ENCODE measurements at regions not wholly inside any gene's neighbourhood (a gene's known extent, or its start where the extent isn't known, plus 50 kb on each side); places are given as distances from the start of the nearest gene placed in this dataset.

- Histone ChIP-seq H3K18ac (ENCODE audit: low read depth in 1 of 2, low read length in 2 of 2) (no peak overlapping the region), H3K4me3 (ENCODE audit: insufficient read depth in 1 of 2, low read depth in 1 of 2, low read length in 2 of 2) (no peak overlapping the region), H2AFZ (ENCODE audit: low read depth, low read length) (no peak overlapping the region), H2BK12ac (ENCODE audit: low read length in 2 of 2) (no peak overlapping the region), H3K9me3 (ENCODE audit: control insufficient read depth, low read length) (no peaks in the 10 kb centered on the region), H4K8ac (ENCODE audit: low read length) (no peak overlapping the region), H2BK120ac (ENCODE audit: low read depth, low read length) (no peak overlapping the region), H3K36me3 (ENCODE audit: control insufficient read depth in 1 of 2, insufficient read depth in 2 of 2, low read depth in 1 of 2, low read length in 2 of 2) (no peaks in the 10 kb centered on the region), H3K4ac (ENCODE audit: low read depth in 1 of 2, low read length in 2 of 2) (no peak overlapping the region), H3K23ac (ENCODE audit: low read length in 2 of 2) (no peak overlapping the region), H2BK15ac (ENCODE audit: low read depth, poor library complexity, severe bottlenecking) (no peak overlapping the region), H2BK5ac (ENCODE audit: low read depth, low read length, poor library complexity, severe bottlenecking) (no peak overlapping the region), H3K79me1 (replicated peaks; ENCODE audit: low read length, poor library complexity, severe bottlenecking) (no peaks in the 10 kb centered on the region), H3K4me2 (ENCODE audit: low read length, poor library complexity, severe bottlenecking) (no peak overlapping the region), H3K27me3 (ENCODE audit: control insufficient read depth in 1 of 2, insufficient read depth in 1 of 2, low read length in 2 of 2) (no peaks in the 10 kb centered on the region), H4K91ac (ENCODE audit: low read length) (no peak overlapping the region), H2AK5ac (ENCODE audit: low read length, severe bottlenecking) (no peak overlapping the region), H3K14ac (ENCODE audit: low read length in 2 of 2) (no peak overlapping the region), H3K9ac (ENCODE audit: low read length) (no peak overlapping the region), H3K27ac (ENCODE audit: low read length, poor library complexity, severe bottlenecking) (no peak overlapping the region), H3K4me1 (ENCODE audit: control insufficient read depth, insufficient read depth, low read depth, low read length) (no peaks in the 10 kb centered on the region)
- DNase-seq = no peak
- 100% methylated on average over 1 of the region's 1 CpG for WGBS
These were observed 86.7 kb upstream of the ZEB2 start for GRCh38 chr2:144606466-144607095.

GRCh38 chr2:144605231-144605840 lies 85.4 kb upstream of the ZEB2 start:
- no peaks in the 10 kb centered on the region for H3K4me1 ChIP-seq (ENCODE audit: control insufficient read depth, insufficient read depth, low read depth, low read length)
- H2BK12ac ChIP-seq (ENCODE audit: low read length in 2 of 2) = no peak overlapping the region

DNA sequence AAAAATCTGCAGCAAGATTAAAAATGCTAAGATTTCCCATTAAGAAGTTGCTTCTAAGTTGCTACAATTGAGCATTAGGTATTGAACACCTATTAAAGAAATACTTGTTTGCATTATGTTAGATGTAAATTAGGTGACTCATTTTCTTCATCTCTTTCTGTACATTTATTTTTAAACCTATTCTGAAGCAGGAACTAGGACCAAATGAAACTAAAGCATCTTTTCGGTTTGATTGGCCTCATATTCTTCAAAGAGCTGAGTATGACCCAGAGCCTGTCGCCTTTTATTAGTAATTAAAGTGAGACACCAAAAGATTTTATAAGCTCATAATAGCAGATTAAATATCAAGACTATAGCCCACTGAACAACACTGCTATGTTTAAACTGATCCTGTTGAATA lies 83.4 kb upstream of the ZEB2 start:
- H3K4me3 ChIP-seq (ENCODE audit: insufficient read depth in 1 of 2, low read depth in 1 of 2, low read length in 2 of 2) = no peak overlapping the region
- H4K8ac ChIP-seq (ENCODE audit: low read length) = no peak overlapping the region
- no peak for DNase-seq
- no peaks in the 10 kb centered on the region for H3K27me3 ChIP-seq (ENCODE audit: control insufficient read depth in 1 of 2, insufficient read depth in 1 of 2, low read length in 2 of 2)
- no peaks in the 10 kb centered on the region for H3K9me3 ChIP-seq (ENCODE audit: control insufficient read depth, low read length)
- no peaks in the 10 kb centered on the region for H3K79me1 ChIP-seq (replicated peaks; ENCODE audit: low read length, poor library complexity, severe bottlenecking)
- no peak overlapping the region for H3K14ac ChIP-seq (ENCODE audit: low read length in 2 of 2)
- H3K36me3 ChIP-seq (ENCODE audit: control insufficient read depth in 1 of 2, insufficient read depth in 2 of 2, low read depth in 1 of 2, low read length in 2 of 2) = no peaks in the 10 kb centered on the region
- H3K27ac ChIP-seq (ENCODE audit: low read length, poor library complexity, severe bottlenecking) = no peak overlapping the region
- H3K9ac ChIP-seq (ENCODE audit: low read length) = no peak overlapping the region
- WGBS = 100% methylated on average over 1 of the region's 2 CpGs
- H2BK5ac ChIP-seq (ENCODE audit: low read depth, low read length, poor library complexity, severe bottlenecking) = no peak overlapping the region
- H2AK5ac ChIP-seq (ENCODE audit: low read length, severe bottlenecking) = no peak overlapping the region
- H3K4ac ChIP-seq (ENCODE audit: low read depth in 1 of 2, low read length in 2 of 2) = no peak overlapping the region
- H3K23ac ChIP-seq (ENCODE audit: low read length in 2 of 2) = no peak overlapping the region
- no peak overlapping the region for H3K4me2 ChIP-seq (ENCODE audit: low read length, poor library complexity, severe bottlenecking)
- no peak overlapping the region for H2BK120ac ChIP-seq (ENCODE audit: low read depth, low read length)
- no peak overlapping the region for H4K91ac ChIP-seq (ENCODE audit: low read length)
- H3K4me1 ChIP-seq (ENCODE audit: control insufficient read depth, insufficient read depth, low read depth, low read length) = no peaks in the 10 kb centered on the region
- H3K18ac ChIP-seq (ENCODE audit: low read depth in 1 of 2, low read length in 2 of 2) = no peak overlapping the region
- H2BK12ac ChIP-seq (ENCODE audit: low read length in 2 of 2) = no peak overlapping the region
- no peak overlapping the region for H2AFZ ChIP-seq (ENCODE audit: low read depth, low read length)
- no peak overlapping the region for H2BK15ac ChIP-seq (ENCODE audit: low read depth, poor library complexity, severe bottlenecking)

More at GRCh38 chr2:144605231-144605840, 85.4 kb upstream of the ZEB2 start:
- Histone ChIP-seq H3K27me3 (ENCODE audit: control insufficient read depth in 1 of 2, insufficient read depth in 1 of 2, low read length in 2 of 2) (no peaks in the 10 kb centered on the region), H3K79me1 (replicated peaks; ENCODE audit: low read length, poor library complexity, severe bottlenecking) (no peaks in the 10 kb centered on the region), H3K14ac (ENCODE audit: low read length in 2 of 2) (no peak overlapping the region), H3K4me2 (ENCODE audit: low read length, poor library complexity, severe bottlenecking) (no peak overlapping the region), H2BK15ac (ENCODE audit: low read depth, poor library complexity, severe bottlenecking) (no peak overlapping the region), H4K8ac (ENCODE audit: low read length) (no peak overlapping the region), H3K4me3 (ENCODE audit: insufficient read depth in 1 of 2, low read depth in 1 of 2, low read length in 2 of 2) (no peak overlapping the region), H3K27ac (ENCODE audit: low read length, poor library complexity, severe bottlenecking) (no peak overlapping the region), H2BK5ac (ENCODE audit: low read depth, low read length, poor library complexity, severe bottlenecking) (no peak overlapping the region), H2AFZ (ENCODE audit: low read depth, low read length) (no peak overlapping the region), H3K4ac (ENCODE audit: low read depth in 1 of 2, low read length in 2 of 2) (no peak overlapping the region), H3K9me3 (ENCODE audit: control insufficient read depth, low read length) (no peaks in the 10 kb centered on the region), H3K36me3 (ENCODE audit: control insufficient read depth in 1 of 2, insufficient read depth in 2 of 2, low read depth in 1 of 2, low read length in 2 of 2) (no peaks in the 10 kb centered on the region), H3K18ac (ENCODE audit: low read depth in 1 of 2, low read length in 2 of 2) (no peak overlapping the region), H4K91ac (ENCODE audit: low read length) (no peak overlapping the region), H2BK120ac (ENCODE audit: low read depth, low read length) (no peak overlapping the region), H3K23ac (ENCODE audit: low read length in 2 of 2) (no peak overlapping the region), H2AK5ac (ENCODE audit: low read length, severe bottlenecking) (no peak overlapping the region), H3K9ac (ENCODE audit: low read length) (no peak overlapping the region)
- WGBS = over 99% methylated on average over 5 of the region's 7 CpGs
- DNase-seq = no peak

DNA sequence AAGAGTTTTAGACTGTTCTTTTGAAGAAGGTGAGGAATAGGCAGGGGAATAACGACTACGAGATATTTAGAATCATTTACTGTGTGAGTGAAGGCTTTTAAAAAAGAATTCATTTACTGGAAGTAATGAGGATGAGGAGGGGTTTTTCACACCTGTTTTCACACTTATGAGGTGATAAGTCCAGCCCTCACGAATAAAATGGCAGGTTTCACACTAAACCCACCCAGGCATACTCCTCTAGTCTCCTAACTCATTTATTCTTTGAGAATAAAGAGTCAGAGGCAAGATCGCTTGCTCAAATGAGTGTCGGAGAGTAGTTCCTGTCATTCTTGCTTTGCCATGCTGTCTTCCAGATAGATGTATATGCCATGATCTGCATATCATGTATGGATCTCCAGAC lies 79.0 kb upstream of the ZEB2 start:
- H3K9ac ChIP-seq (ENCODE audit: low read length) = no peak overlapping the region
- H3K4ac ChIP-seq (ENCODE audit: low read depth in 1 of 2, low read length in 2 of 2) = no peak overlapping the region
- DNase-seq = no peak
- H4K8ac ChIP-seq (ENCODE audit: low read length) = no peak overlapping the region
- no peaks in the 10 kb centered on the region for H3K9me3 ChIP-seq (ENCODE audit: control insufficient read depth, low read length)
- no peaks in the 10 kb centered on the region for H3K79me1 ChIP-seq (replicated peaks; ENCODE audit: low read length, poor library complexity, severe bottlenecking)
- no peak overlapping the region for H3K14ac ChIP-seq (ENCODE audit: low read length in 2 of 2)
- H2BK5ac ChIP-seq (ENCODE audit: low read depth, low read length, poor library complexity, severe bottlenecking) = no peak overlapping the region
- no peak overlapping the region for H2AFZ ChIP-seq (ENCODE audit: low read depth, low read length)
- H4K91ac ChIP-seq (ENCODE audit: low read length) = no peak overlapping the region
- H3K4me2 ChIP-seq (ENCODE audit: low read length, poor library complexity, severe bottlenecking) = no peak overlapping the region
- no peaks in the 10 kb centered on the region for H3K27me3 ChIP-seq (ENCODE audit: control insufficient read depth in 1 of 2, insufficient read depth in 1 of 2, low read length in 2 of 2)
- H2BK12ac ChIP-seq (ENCODE audit: low read length in 2 of 2) = no peak overlapping the region
- 63% methylated on average over 3 of the region's 5 CpGs for WGBS
- H2AK5ac ChIP-seq (ENCODE audit: low read length, severe bottlenecking) = no peak overlapping the region
- H3K23ac ChIP-seq (ENCODE audit: low read length in 2 of 2) = no peak overlapping the region
- H3K4me3 ChIP-seq (ENCODE audit: insufficient read depth in 1 of 2, low read depth in 1 of 2, low read length in 2 of 2) = no peak overlapping the region
- no peak overlapping the region for H2BK120ac ChIP-seq (ENCODE audit: low read depth, low read length)
- H3K4me1 ChIP-seq (ENCODE audit: control insufficient read depth, insufficient read depth, low read depth, low read length) = no peaks in the 10 kb centered on the region
- H2BK15ac ChIP-seq (ENCODE audit: low read depth, poor library complexity, severe bottlenecking) = no peak overlapping the region
- H3K27ac ChIP-seq (ENCODE audit: low read length, poor library complexity, severe bottlenecking) = no peak overlapping the region
- H3K36me3 ChIP-seq (ENCODE audit: control insufficient read depth in 1 of 2, insufficient read depth in 2 of 2, low read depth in 1 of 2, low read length in 2 of 2) = no peaks in the 10 kb centered on the region
- H3K18ac ChIP-seq (ENCODE audit: low read depth in 1 of 2, low read length in 2 of 2) = no peak overlapping the region
